Esophagus mucosa (tissue), 1 donor: ENCODE measurements at regions not wholly inside any gene's neighbourhood (a gene's known extent, or its start where the extent isn't known, plus 50 kb on each side); places are given as distances from the start of the nearest gene placed in this dataset.
"Not testable (repeated sequence)": the region's sequence is repeated elsewhere in the genome, so short reads cannot be mapped to it uniquely, and the experiment has no call there.

Experiments used
- ATAC-seq: fragments of 200-7000 bp; cut with Tn5 transposase; one replicate; pipeline ENCODE4 v1.9.1; 2020
- donor health status: DM: yes; HTN: yes; CAD: no.

DNA sequence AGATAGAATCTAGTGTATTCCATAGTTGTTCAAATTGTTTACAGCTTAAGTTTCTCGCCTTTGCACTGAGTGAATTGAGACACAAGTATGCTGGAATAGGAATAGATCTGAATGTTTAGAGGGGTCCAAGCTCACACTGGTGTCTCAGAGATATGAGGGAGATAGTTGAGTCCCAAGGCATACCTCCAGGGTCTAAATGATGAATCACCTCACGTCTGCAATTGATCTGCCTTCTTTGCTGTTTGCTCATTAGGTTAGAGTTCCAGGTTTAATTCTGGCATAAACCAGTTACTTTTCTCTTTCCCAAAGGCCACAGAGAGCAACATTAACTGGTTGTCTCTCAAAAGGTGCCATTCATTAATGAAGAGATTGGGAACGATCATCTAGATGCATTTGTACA lies 106.3 kb upstream of the MME start:
- no peak for ATAC-seq

GRCh38 chr3:154972951-154973350 lies 107.2 kb upstream of the MME start:
- no peak for ATAC-seq

- peak; percentile 74 for ATAC-seq
Measured at GRCh38 chr3:154971771-154972326, 108.3 kb upstream of the MME start.

DNA sequence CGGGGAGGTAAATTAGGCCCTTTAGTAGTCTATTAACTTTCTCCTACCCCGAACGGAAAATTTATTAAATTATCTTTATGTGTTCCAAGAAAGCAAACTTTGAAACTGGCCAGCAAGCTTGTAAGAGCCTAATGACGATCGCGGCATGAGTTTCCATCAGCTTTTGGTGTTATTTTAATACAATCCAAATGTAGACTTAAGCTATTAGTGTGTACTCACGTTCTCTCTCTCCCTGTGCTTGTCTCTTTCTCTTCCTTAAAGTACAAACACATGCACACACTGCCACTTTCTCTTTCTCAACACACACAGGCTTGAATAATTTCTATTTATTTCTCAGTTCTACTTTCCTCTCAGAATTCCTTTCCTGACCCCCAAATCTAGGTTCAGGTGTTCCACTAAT lies 108.8 kb upstream of the MME start:
- no peak for ATAC-seq

- peak; percentile 89 for ATAC-seq
Measured at GRCh38 chr3:154970797-154971196, 109.3 kb upstream of the MME start.

DNA sequence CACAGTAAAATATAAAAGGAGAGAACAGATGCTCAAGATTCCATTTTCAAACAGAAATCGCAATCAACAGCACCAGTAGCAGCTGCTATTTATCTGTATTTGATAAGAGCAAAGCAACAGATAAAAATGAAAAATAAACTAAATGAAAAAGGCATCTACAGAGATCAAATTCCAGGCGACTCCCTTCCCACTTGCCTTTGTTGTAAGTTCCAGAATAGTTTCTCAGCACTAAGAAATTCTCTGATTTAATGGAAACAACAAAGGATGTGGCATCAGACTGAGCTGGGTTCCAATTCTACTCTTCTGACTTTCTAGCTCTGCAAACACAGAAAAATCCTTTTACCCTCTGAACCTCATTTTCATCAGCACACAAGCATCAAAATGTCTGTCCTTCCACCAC lies 110.8 kb upstream of the MME start:
- ATAC-seq = no peak

- ATAC-seq = no peak
Measured at GRCh38 chr3:154967090-154967489, 113.0 kb upstream of the MME start.

- no peak for ATAC-seq
Measured at GRCh38 chr3:154956815-154957214, 123.3 kb upstream of the MME start.

DNA sequence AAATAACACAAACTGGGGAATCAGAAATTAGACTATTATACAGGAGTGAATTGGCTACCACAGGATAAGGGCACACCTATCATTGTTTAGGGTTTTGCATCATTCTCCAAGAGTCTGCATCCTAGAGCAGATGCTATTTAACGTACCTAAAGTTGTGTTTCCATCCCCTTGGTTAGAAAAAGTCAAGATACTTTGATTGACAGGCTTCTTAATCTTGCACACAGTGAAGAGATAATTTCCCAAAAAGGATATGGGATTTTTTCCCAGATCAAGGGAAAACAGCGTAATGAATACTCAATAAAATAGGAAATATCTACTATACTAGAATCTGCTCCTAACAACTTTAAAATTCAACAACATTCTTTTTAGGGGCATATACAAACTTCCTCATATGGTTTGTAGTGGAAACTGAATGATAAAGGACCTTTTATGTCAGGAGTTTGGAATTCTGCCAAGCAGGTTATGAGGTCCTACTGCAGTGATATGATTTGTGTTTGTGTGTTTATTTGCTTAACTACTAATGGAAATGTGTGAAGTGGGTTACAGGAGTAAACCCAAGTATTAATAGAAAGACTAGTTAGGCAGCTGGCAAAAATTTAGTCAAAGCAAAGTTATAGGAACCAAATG lies 124.1 kb upstream of the MME start:
- ATAC-seq = no peak

DNA sequence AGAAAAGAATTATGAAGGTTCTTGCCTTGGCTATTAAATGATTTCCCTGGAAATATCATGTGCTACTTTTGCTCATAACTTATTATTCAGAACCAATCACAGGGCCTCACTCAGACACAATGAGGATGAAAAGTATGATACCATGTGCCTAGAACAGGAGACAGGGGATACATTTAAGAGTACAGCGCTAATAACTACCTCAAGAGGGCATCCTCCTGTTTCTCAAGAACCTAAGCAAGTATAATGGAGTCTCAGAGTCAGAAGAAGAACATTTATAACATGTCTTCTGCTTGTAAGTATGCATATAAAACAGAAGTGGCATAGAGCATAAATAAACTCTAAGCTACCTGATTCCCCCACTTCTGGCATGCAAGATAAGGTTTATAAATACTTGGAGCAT lies 125.4 kb upstream of the MME start:
- peak; percentile 41 for ATAC-seq

DNA sequence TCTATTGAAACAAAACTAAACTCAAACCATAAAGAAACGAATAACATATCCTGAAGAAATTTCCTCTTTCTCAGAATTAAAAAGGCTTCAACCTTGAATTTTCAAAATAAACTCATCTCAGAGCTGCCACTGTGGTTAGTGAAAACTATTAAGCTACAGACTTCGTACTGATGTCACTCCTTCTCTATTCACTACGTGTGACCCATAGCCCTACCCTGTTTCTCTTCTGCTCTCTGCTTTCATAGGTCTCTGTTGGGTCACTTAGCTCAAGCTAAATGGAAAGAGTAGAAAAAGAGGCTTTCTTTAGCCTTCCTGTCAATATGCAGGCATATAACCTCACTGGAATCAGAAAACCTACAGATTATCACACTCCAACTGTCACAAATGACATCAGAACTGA lies 126.6 kb upstream of the MME start:
- ATAC-seq = no peak

DNA sequence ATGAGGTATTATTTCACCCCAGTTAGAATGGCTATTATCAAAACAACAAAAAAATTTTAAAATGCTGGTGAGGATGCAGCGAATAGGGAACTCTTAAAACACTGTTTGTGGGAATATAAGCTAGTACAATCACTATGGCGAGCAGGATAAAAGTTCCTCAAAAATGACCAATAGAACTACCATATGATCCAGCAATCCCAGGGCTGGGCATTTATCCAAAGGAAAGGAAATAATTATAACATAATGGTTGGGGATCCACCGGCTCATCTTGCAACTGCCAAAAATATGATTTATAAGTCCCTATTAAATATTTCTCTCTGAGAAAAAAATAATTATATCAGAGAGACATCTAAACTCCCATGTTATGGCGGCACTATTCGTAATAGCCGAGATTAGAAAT lies 127.6 kb upstream of the MME start:
- no peak for ATAC-seq

GRCh38 chr3:154943981-154944380 lies 136.1 kb upstream of the MME start:
- ATAC-seq = no peak

DNA sequence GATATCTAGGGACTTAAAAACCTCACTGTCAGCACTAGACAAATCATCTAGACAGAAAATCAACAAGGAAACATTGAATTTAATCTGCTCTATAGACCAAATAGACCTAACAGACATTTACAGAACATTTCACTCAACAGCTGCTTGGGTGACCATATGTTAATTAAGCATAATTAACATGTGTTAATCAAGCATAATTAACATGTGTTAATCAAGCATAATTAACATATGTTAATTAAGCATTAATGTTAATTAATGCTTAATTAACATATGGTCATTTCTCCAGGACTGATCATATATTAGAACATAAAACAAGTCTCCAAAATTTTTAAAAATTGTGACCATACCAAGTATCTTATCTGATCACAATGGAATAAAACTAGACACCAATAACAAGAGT lies 137.3 kb upstream of the MME start:
- no peak for ATAC-seq

- no peak for ATAC-seq
Measured at GRCh38 chr3:154936196-154936595, 143.9 kb upstream of the MME start.

DNA sequence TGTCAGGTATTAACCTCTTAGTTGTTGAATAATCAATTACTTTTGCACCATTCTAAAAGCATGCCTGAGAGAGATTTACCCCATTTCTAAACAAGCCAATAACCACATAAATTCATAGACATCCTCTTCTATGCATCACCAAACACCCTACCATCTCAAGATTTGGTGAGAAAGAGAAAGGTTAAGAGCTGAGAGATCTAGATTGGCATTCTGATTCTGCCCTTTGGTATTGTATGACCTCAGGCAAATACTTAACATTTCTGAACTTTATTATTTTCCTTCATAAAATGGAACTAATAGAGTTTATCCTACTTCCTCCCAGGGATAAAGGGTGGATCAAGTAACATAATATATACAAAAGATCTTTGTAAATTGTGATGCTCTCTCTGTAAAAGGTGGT lies 146.5 kb upstream of the MME start:
- no peak for ATAC-seq

GRCh38 chr3:154932633-154933032 lies 147.5 kb upstream of the MME start:
- no peak for ATAC-seq

GRCh38 chr3:154931484-154931883 lies 148.6 kb upstream of the MME start:
- no peak for ATAC-seq

GRCh38 chr3:154926721-154927120 lies 153.4 kb upstream of the MME start:
- ATAC-seq = no peak

GRCh38 chr3:154921351-154921750 lies 158.8 kb upstream of the MME start:
- no peak for ATAC-seq

DNA sequence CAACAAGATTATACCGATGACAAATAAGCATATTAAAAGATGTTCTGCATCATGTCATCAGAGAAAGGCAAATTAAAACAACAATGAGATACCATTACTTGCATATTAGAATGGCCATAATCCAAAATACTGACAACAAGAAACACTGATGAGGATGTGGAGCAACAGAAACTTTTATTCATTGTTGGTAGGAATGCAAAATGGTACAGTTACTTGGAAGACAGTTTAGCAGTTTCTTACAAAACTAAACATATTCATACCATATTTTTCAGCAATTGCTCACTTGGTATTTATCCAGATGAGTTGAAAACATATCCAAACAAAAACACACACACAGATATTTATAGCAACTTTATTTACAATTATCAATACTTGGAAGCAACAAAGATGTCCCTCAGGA lies 160.9 kb upstream of the MME start:
- no peak for ATAC-seq

DNA sequence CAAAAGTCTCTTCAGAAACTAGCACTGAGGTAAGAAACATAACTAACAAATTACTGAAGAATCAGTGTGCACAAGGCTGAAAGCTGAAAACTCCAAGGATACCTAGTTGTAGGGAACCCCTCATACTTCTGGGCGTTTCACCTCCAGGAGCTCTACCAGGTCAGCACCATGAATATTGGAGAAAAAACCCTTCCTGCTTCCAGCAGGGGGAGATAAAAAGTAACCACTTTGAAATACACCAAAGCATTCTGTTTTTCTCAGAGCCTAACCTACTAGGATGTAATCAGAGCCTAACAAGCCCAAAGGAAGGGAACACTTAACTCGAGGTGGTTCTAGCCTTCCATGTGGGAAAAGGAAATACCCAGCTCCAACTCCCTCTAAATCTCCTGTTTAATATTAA lies 175.8 kb upstream of the MME start:
- no peak for ATAC-seq

DNA sequence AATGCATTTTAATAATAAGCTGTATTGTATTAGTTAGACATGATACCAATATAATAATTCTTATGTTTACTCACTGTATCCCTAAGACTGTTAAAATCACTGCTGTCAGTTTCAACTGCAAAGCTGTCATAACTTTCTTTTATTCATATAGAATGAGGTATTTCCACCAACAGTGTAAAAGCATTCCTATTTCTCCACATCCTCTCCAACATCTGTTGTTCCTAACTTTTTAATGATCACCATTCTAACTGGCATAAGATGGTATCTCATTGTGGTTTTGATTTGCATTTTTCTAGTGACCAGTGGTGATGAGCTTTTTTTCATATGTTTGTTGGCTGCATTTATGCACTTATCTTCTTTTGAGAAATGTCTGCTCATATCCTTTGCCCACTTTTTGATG lies 177.6 kb upstream of the MME start:
- ATAC-seq = not testable (repeated sequence)

DNA sequence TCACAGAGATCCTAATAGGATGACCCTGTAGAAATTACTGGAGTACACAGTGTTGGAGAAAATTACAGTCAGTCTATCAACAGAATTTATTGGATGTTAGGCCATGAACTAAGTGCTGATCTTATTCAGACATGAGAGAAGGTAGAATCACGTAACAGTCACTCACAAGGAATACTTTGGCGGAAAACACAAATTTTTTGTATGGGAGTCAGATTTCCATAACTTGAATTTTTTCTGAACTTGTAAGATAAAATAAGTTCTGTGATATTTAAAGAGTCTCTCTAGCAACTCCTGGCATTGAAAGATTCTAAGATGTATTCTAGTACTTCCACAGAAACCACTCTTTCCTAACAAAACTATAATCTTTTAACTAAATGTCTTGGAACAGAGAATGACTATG lies 178.8 kb upstream of the MME start:
- no peak for ATAC-seq

DNA sequence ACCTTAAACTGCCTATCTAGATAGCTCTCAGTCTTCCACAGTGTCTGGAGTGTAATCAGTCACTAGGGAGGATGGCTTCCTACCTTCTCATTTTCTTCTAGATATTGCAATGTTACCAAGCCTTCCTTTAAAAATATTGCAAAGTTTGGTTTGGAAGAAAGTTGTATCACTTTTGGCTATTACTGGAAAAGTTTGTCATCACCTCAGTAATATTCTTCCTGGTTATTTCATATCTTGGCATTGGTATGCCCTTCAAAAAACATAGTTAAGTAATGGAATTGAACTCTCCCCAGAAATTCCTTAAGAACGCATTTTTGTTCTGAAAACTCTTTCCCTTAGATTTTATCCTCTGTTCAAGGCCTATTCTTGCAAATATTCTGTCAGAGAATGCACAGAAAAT lies 179.3 kb upstream of the MME start:
- ATAC-seq = no peak
